GM10266 (cell line): ENCODE measurements at regions not wholly inside any gene's neighbourhood (a gene's known extent, or its start where the extent isn't known, plus 50 kb on each side); places are given as distances from the start of the nearest gene placed in this dataset.

Experiments used
- DNase-seq: peaks from one replicate; pipeline ENCODE4 v3.0.0; 2012; ENCODE audit errors: extremely low spot score
- CTCF ChIP-seq: IDR thresholded peaks from 2 replicates; pipeline ENCODE4 v1.5.1; 2012; ENCODE audit warnings: mild to moderate bottlenecking, low read depth; ENCODE audit not compliant: control insufficient read depth, insufficient read depth; ENCODE audit errors: missing control alignments

DNA sequence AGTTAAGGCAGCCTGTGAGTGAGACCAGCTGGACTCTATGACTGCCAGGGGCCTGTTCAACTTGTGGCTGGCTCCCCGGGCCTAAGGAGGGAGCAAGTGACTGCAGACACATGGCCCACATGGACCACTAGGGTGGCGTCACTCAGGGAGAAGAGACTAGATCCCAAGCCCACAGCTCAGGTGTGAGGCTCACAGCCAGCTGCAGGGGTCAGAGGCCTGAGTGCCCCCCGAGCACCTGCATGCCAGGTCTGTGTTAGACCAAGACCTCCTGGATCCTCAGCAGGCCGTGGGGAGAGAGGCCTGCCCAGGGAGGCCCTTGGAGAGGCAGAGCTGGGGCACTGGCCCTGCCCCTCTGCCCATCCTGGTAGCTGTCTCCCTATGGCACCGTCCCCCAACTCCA lies 142.4 kb upstream of the RUNX3 start:
- no peak for TF ChIP-seq CTCF
- DNase-seq: no peak

- peak; percentile 31 for TF ChIP-seq CTCF
- DNase-seq: peak; percentile 47
These were observed 138.8 kb upstream of the RUNX3 start for GRCh38 chr1:25068829-25069228.

DNA sequence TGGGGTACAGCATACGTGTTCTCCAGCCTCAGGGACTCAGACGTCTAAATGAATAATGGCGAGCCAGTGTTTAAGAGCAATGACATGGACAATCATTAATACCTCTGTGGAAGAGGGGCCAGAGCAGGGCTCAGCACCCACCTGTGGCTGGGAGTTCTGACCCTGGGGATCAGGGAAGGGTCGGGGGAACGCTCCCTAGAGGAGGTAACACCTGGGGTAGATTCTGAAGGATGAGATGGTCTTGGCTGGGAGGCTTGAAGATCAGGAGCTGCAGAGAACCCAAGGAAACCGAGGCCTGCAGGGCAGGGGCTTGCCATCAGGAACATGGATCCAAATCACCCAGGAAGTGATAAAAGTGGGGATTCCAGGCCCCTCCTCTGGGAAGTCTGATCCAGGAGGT lies 138.2 kb upstream of the RUNX3 start:
- DNase-seq: no peak
- TF ChIP-seq CTCF: no peak

DNA sequence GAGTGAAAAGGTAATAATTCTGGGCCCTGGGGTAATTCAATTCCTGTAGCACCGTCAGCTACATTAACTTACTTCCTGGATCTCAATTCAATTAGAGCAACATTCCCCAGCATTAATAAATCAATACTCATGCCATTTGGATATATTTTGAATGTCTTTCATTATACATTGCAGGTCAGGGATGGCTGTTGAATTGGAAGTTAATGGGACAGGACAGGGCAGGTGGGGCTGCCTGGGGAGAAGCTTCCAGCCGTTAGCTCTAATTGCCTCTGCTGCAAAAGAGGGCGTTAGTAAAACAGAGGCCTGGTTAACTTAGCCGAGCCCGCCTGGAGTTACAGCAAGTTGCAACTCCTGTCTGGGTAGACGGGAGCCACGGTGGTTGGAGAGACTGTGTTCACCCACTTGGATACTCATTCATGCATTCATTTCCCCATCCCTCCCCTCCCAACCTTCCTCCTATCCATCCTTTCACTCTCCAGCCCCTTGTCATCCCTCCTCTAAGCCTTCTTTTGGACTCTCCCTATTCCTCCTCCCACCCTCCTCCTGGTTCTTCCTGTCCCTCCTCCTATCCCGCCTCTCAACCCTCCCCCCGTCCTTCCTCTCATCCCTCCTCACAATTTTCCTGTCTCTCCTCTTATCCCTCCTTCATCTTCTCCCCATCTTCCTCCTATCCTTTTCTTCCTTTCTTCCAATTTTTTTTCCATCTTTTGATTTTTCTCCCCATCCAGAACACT lies 137.6 kb upstream of the RUNX3 start:
- TF ChIP-seq CTCF: no peak
- no peak for DNase-seq

DNA sequence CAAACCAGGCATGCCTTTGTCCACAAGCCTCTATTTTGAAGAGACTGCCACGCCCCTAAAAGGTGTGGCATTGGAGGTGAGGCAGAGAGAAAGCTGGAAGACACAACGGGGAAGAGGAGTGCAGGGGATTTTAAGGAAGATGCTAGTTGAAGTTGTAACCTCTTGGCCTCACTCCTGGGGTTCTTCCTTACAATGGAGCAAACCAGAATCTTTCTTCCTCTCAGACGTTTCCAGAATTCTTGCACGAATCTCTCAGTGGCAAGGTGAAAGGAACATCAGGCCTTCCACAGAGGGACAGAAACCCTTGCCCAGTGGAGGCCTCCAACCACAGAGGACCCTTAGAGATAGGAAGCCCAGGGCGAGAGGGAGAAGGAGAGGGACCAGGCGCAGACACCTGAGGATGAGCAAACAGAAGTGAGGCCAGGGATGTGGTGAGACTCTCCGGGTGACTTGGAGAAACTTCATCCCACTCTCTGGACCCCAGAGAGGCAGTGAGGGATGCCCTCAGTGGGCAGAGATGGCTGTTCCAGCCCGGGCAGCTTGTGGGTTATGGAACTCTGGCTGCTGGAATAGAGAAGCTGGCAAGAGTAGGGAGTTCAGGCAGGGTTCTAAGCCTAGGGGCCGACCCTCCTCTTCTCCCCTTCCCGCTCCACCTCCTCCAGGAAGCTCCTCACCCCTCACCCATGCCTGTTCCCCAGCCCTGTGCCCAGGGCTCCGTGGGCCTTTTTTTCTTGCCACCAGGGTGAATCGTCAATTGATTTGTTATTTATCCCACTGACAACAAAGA lies 136.8 kb upstream of the RUNX3 start:
- no peak for TF ChIP-seq CTCF
- DNase-seq: no peak

DNA sequence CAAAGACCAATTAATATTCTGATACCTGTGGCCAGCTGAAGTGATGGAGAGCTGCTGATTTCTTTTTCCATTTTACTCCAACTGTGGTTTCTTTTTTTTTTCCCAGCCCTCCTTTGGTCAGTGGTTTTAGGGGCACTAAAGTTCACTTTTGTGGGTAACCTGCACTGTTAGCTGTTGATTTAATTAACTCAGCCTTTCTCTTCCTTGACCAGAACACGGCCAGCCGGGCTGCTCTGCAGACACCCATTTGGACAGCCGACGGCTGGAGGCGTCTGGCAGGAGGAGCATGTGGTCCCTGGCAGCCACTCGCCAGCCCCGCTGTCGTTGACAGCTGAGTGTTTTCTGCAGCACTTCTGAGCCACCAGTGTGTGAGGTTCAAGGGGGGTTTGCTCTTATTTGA lies 136.2 kb upstream of the RUNX3 start:
- no peak for DNase-seq

More for the DNA sequence above, 136.2 kb upstream of the RUNX3 start:
- no peak for TF ChIP-seq CTCF
